ENCODE measurements at regions not wholly inside any gene's neighbourhood (a gene's known extent, or its start where the extent isn't known, plus 50 kb on each side); places are given as distances from the start of the nearest gene placed in this dataset.

GRCh38 chr11:123302751-123303195 is 107.7 kb upstream of the CLMP start:
- DNase-seq (ENCODE audit: low spot score): no peak

- peak; percentile 62 for DNase-seq (ENCODE audit: low spot score)
Measured at GRCh38 chr11:123301696-123302400, 106.8 kb upstream of the CLMP start.

- no peak for DNase-seq (ENCODE audit: low spot score)
Measured at GRCh38 chr11:123301013-123301591, 106.1 kb upstream of the CLMP start.

GRCh38 chr11:123299721-123300120 is 104.7 kb upstream of the CLMP start:
- DNase-seq (ENCODE audit: low spot score): no peak

- no peak for DNase-seq (ENCODE audit: low spot score)
Measured at GRCh38 chr11:123298488-123299447, 103.7 kb upstream of the CLMP start.

GRCh38 chr11:123292647-123293046 is 97.6 kb upstream of the CLMP start:
- no peak for DNase-seq (ENCODE audit: low spot score)

GRCh38 chr11:123291201-123291869 is 96.3 kb upstream of the CLMP start:
- DNase-seq (ENCODE audit: low spot score): no peak

- DNase-seq (ENCODE audit: low spot score): no peak
Measured at GRCh38 chr11:123286761-123287160, 91.7 kb upstream of the CLMP start.

- DNase-seq (ENCODE audit: low spot score): no peak
Measured at GRCh38 chr11:123286255-123286654, 91.2 kb upstream of the CLMP start.

GRCh38 chr11:123284454-123284853 is 89.4 kb upstream of the CLMP start:
- no peak for DNase-seq (ENCODE audit: low spot score)

- DNase-seq (ENCODE audit: low spot score): no peak
Measured at GRCh38 chr11:123282597-123282996, 87.5 kb upstream of the CLMP start.

- DNase-seq (ENCODE audit: low spot score): no peak
Measured at GRCh38 chr11:123273616-123274015, 78.6 kb upstream of the CLMP start.

GRCh38 chr11:123272565-123272964 is 77.5 kb upstream of the CLMP start:
- DNase-seq (ENCODE audit: low spot score): no peak

- no peak for DNase-seq (ENCODE audit: low spot score)
Measured at GRCh38 chr11:123268156-123268555, 73.1 kb upstream of the CLMP start.

- no peak for DNase-seq (ENCODE audit: low spot score)
Measured at GRCh38 chr11:123265951-123266350, 70.9 kb upstream of the CLMP start.

GRCh38 chr11:123264431-123264780 is 69.4 kb upstream of the CLMP start:
- no peak for DNase-seq (ENCODE audit: low spot score)

GRCh38 chr11:123261345-123262106 is 66.5 kb upstream of the CLMP start:
- DNase-seq (ENCODE audit: low spot score): peak; percentile 78

- no peak for DNase-seq (ENCODE audit: low spot score)
Measured at GRCh38 chr11:123260511-123261211, 65.6 kb upstream of the CLMP start.

- no peak for DNase-seq (ENCODE audit: low spot score)
Measured at GRCh38 chr11:123258877-123259276, 63.8 kb upstream of the CLMP start.

GRCh38 chr11:123257370-123257769 is 62.3 kb upstream of the CLMP start:
- DNase-seq (ENCODE audit: low spot score): no peak

- no peak for DNase-seq (ENCODE audit: low spot score)
Measured at GRCh38 chr11:123255909-123256308, 60.9 kb upstream of the CLMP start.
